ENCODE measurements at regions not wholly inside any gene's neighbourhood (a gene's known extent, or its start where the extent isn't known, plus 50 kb on each side); places are given as distances from the start of the nearest gene placed in this dataset.
"Not testable (repeated sequence)": the region's sequence is repeated elsewhere in the genome, so short reads cannot be mapped to it uniquely, and the experiment has no call there.

DNA sequence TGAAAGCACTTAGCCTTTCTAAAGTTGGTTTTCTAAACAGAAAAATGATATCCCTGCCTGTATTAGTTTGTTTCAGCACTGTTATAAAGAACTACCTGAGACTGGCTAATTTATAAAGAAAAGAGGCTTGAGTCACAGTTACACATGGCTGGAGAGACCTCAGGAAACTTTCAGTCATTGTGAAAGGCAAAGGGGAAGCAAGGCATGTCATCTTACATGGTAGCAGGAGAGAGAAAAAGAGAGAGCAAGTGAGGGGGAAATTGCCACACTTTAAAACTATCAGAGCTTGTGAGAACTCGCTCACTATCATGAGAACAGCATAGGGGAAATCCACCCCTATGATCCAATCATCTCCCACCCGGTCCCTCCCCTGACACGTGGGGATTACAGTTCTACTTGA lies 64.9 kb downstream of the FAM170A start:
- DNase-seq (ENCODE audit: extremely low spot score, insufficient read length, low read depth) (no peak), FAIRE-seq (no peak)

DNA sequence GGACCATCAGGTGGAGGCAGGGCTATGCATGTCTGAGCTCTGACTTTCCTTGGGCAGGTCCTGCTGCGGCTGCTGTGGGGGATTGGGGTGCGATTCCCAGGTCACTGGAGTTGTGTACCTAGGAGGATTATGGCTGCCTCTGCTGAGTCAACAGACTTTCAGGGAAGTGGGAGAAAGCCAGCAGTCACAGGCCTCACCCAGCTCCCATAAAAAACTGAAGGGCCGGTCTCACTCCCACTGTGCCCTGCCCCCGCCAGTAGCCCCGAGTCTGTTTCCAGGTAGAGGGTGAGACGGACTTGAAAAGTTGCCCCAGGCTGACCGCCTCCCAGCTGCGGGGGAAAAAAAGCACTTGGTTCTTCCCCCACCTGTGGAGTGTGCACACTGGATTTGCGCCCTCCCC lies 76.7 kb downstream of the FAM170A start:
- FAIRE-seq, result no peak
- no peak for DNase-seq (ENCODE audit: extremely low spot score, insufficient read length, low read depth)

DNA sequence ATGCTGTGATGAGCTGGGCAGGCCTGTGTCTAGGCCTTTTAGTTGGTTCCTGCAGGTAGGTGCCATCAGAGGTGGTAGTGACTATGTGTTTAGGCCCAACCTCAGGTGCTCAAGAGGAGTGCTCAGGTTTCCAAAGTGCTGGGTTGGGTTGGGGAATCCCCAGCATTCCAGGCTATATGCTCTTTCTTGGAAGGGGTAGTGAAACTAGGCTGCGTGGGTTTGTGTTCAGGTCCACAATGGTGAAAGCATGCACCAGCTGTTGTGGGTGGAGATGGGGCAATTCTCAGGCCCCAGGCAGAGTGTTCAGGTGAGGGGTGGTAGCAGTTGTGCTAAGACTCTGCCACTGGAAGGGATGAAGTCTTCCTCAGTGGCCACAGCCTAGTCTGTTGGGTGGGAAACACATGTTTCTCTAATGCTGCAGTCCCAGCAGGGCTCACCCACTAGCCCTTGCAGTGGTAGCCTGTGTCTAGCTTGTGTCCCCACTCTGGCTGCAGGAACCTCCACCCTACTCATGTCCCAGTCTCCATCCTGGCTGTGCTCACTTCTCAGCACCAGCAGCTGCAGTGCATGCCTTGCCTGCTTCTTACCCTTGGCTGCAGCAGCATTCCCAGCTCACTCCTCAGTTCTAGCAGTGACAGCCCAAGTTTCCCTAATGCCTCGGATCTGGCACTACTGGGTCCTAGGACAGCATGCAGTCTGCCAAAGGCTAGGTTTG lies 78.9 kb downstream of the FAM170A start:
- no peak for FAIRE-seq

DNA sequence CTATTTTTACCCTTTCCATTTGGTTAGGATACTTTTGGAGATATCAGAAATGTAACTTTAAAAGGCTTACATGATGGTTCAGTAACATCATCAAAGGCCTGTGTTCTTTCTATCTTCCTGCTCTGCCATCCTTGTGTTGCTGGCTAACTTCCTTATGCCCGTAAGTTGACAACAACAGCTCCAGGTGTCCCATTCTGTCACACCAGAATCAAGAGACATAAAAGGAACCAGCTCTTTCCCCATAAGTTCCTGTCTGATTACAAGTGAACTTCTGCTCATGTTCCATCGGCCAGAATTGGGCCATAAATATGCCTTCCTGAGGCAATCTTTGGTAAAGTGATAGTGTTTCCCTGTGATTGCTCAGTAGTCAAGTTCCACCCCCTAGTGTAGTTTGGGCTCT lies 92.4 kb downstream of the FAM170A start:
- no peak for FAIRE-seq

More for the DNA sequence above, 78.9 kb downstream of the FAM170A start:
- DNase-seq (ENCODE audit: extremely low spot score, insufficient read length, low read depth), result no peak

DNA sequence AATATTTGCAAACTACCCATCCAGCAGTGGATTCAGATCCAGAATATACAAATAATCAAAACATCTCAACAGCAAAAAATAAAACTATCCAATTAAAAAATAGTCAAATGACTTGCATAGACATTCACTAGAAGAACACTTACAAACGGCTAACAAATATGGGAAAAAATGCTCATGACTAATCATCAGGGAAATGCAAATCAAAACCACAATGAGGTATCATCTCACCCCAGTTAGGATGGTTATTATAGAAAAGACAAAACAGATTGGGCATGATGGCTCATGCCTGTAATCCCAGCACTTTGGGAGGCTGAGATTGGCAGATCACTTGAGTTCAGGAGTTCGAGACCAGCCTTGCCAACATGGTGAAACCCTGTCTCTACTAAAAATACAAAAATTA lies 95.9 kb downstream of the FAM170A start:
- DNase-seq (ENCODE audit: extremely low spot score, insufficient read length, low read depth); FAIRE-seq: not testable (repeated sequence)

More for the DNA sequence above, 92.4 kb downstream of the FAM170A start:
- no peak for DNase-seq (ENCODE audit: extremely low spot score, insufficient read length, low read depth)

DNA sequence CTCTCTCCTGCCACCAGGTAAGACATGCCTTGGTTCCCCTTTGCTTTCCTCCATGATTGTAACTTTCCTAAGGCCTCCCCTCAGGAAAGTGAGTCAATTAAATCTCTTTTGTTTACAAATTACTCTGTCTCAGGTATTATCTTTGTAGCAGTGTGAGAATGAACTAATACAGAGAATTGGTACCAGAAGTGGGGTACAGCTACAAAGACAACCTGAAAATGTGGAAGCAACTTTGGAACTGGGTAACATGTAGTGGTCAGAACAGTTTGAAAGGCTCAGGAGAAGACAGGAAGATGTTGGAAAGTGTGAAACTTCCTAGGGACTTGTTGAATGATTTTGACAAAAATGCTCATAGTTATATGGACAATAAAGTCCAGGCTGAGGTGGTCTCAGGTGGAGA lies 97.2 kb downstream of the FAM170A start:
- DNase-seq (ENCODE audit: extremely low spot score, insufficient read length, low read depth) (no peak), FAIRE-seq (no peak)

DNA sequence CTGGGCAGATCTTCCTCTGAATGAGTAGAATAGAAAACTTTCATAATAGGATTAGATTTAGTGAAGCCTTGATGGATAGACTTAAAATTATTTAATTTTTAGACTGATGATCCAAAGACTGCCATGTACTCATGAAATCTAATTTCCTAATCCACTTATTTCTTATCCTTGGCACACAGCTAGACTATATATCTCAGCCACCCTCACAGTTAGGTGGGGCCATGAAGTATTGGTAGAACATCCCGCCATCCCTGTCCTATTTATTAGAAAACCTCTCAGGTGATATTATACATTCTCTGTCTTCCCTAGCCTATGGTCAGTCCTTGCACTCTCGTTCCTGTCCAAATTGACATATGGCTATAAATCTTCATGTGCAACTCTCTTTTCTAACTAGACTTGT lies 110.9 kb downstream of the FAM170A start:
- FAIRE-seq, result no peak

DNA sequence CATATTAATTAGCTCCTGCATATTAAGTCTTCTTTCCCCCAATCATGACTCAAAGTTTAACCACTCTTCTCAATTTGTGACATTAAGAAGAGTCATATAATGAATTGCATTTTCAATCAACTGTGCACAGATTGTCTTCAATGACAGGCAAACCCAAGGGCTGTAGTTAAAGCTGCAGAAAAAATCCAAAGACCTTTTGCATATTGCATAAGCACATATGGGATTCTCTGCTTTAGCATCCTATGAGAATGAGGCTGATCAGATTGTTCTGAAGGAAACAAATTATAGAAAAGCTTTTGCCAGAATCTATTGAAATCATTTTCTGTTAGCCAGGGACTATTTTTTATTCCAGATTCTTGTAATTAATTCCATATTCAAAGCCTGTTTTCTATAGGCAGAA lies 112.3 kb downstream of the FAM170A start:
- FAIRE-seq (no peak), DNase-seq (ENCODE audit: extremely low spot score, insufficient read length, low read depth) (no peak)

More for the DNA sequence above, 110.9 kb downstream of the FAM170A start:
- DNase-seq (ENCODE audit: extremely low spot score, insufficient read length, low read depth), result no peak

DNA sequence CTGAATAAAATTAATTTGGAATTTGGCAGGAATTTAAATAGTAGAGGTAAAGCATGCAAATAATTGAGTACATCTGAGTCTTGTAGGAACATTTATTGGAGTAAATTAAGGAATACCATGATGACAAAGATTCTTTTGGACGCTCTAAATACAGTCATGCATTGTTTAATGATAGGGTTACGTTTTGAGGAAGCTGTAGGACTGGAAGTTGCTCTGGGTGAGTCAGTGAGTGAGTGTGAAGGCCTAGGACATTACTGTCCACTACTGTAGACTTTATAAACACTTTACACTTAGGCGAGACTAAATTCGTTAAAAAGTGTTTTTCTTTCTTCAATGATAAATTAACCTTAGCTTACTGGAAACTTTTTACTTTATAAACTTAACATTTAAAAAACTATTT lies 113.0 kb downstream of the FAM170A start:
- DNase-seq (ENCODE audit: extremely low spot score, insufficient read length, low read depth) (no peak), FAIRE-seq (no peak)

DNA sequence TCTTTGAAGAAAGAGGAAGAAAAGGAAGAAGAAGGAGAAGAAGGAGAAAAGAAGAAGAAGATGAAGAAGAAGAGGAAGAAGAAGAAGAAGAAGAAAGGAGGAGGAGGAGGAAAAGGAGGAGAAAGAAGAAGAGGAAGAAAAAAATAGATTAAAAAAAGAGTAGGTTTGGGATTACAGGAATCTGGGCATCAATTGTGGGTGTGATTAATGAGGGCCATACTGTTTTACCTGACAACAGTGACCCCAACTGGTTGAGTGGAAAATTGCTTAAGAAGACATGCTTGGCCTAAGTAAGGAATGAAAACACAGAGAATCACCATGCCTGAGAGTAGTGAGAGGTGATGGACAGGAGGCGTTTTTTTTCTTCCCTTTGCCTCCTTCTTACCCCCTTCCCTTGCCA lies 114.6 kb downstream of the FAM170A start:
- FAIRE-seq (peak; percentile 87), DNase-seq (ENCODE audit: extremely low spot score, insufficient read length, low read depth) (peak; percentile 15)

DNA sequence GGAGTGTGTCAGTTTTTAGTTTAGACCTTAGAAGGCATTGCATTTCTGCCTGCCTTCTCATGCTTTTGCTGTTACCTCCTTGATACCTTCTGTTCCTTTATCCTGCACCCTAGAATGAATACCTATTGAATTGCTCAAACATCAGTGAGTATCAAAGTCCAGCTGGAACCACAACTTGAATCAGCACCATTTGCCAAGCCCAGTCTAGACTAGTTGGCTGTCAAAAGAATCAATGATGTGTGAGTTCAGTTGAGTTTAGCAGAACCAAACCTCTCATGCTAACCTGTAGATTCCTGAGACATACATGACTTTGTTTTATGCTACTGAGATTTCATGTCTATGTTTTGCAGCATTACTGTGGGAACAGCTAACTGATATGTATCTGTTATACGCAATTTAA lies 116.6 kb downstream of the FAM170A start:
- DNase-seq (ENCODE audit: extremely low spot score, insufficient read length, low read depth) (no peak), FAIRE-seq (no peak)

DNA sequence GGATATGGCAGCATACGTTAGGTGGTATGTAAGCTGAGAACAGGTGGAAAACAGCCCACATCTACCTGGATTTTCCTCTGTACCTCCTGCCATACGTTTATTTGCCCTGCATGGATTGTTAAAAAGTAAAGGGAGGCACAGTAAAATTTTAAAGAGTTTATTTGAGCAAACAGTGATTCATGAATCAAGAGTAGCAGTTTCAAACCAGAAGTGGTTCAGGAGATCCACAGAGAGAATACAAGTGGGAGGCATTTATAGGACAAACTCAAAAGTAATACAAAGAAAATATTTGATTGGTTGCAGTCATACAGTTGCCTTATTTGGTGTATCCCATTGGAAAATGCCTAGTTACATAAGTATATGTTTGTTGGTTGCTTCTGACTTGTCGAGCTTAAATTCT lies 117.6 kb downstream of the FAM170A start:
- FAIRE-seq, result no peak
- DNase-seq (ENCODE audit: extremely low spot score, insufficient read length, low read depth), result no peak

DNA sequence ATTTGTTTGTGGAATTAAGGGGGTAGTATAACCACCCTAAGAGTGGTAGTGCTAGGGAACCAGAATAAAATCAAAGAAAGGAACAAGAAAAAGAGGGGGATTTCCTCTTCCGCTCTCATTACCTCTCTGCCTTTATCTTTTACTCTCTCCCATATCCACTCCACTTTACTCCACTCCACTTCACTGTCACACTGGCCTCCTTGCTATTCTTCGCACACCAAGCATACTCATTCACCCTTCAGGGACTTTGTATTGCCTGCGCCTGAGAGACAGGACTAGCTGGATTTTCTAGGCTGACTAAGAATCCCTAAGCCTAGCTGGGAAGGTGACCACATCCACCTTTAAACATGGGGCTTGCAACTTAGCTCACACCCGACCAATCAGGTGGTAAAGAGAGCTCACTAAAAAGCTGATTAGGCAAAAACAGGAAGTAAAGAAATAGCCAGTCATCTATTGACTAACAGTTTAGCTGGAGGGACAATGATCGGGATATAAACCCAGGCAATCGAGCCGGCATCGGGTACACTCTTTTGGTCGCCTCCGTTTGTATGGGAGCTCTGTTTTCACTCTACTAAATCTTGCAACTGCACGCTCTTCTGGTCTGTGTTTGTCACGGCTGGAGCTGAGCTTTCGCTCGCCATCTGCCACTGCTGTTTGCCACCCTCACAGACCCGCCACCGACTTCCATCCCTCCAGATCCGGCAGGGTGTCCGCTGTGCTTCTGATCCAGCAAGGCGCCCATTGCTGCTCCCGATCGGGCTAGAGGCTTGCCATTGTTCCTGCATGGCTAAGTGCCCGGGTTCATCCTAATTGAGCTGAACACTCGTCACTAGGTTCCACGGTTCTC lies 121.8 kb downstream of the FAM170A start:
- FAIRE-seq (no peak), DNase-seq (ENCODE audit: extremely low spot score, insufficient read length, low read depth) (no peak)

DNA sequence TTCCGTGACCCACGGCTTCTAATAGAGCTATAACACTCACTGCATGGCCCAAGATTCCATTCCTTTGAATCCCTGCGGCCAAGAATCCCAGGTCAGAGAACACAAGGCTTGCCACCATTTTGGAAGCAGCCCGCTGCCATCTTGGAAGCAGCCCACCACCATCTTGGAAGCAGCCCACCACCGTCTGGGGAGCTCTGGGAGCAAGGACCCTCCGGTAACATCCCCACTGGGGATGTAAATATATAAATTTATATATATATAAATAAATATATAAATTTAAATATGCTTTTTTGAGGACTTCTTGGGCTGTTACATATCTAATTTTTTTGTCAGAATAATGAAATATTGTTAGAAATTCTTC lies 122.4 kb downstream of the FAM170A start:
- FAIRE-seq (no peak), DNase-seq (ENCODE audit: extremely low spot score, insufficient read length, low read depth) (no peak)

DNA sequence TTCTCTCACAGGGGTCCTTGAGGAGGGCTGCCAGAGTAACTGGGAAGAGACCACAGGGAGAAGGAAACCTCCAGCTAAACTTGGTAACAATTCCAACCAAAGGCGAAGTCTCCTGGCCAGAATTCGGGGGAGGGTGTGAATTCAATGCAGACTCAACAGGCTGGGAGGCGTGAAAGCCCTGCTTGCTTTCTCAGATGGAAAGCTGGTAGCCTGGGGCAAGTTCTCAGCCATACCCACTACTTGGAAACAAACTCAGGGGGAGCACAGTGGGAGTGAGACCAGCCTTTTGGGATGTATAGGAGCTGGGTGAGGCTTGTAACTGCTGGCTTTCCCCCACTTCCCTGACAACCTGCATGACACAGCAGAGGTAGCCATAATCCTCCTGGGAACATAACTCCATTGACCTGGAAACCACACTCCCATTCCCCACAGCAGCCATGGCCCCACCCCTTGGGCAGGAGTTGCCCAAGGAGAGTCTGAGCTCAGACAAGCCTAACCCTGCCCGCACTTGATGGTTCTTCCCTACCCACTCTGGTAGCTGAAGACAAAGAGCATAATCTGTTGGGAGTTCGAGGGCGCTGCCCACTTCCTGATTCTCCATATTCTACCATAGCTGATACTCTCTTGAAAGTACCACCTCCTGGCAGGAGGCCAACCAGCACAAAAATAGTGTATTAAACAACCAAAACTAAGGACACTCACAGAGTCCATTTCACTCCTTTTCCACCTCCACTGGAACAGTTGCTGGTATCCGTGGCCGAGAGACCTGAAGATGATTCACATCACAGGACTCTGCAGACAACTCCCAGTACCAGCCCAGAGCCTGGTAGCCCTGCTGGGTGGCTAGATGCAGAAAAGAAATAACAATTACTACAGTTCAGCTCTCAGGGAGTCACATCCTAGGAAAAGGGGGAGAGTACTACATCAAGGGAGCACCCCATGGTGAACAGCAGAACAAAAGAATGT lies 123.8 kb downstream of the FAM170A start:
- DNase-seq (ENCODE audit: extremely low spot score, insufficient read length, low read depth) (no peak), FAIRE-seq (no peak)

DNA sequence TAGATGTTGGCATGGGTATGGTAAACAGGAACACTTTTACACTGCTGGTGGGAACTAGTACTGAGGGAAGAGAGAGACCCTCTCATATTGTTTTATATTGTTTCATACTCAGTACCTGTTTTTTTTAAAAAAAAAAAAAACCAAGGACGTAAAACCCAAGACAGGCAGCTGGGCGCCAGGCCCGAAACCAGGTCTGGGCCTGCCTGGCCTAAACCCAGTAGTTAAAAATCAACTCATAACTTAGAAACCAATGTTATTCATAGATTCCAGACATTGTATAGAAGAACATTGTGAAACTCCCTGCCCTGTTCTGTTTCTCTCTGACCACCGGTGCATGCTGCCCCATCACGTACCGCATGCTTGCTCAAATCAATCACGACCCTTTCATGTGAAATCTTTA lies 125.5 kb downstream of the FAM170A start:
- not testable (repeated sequence) for DNase-seq (ENCODE audit: extremely low spot score, insufficient read length, low read depth); FAIRE-seq

DNA sequence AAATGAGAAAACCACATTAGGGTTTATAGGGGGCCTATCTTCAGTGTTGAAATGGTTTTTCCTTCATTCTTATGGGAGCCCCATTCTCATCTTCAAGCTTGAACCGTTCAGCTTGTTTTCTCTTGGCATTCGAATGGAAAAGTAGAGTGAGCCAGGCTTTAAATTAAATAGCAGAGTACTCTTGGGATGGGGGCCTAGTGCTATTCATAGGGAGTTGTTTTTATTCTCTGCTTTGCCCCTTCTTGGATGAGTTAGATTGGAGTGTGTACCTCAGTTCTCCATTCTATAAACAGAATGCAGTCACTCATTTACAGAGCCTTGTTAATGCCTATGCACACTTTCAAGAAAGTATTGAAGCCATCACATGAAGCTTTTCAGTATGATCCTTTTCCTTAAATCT lies 127.9 kb downstream of the FAM170A start:
- FAIRE-seq, result no peak
- no peak for DNase-seq (ENCODE audit: extremely low spot score, insufficient read length, low read depth)

DNA sequence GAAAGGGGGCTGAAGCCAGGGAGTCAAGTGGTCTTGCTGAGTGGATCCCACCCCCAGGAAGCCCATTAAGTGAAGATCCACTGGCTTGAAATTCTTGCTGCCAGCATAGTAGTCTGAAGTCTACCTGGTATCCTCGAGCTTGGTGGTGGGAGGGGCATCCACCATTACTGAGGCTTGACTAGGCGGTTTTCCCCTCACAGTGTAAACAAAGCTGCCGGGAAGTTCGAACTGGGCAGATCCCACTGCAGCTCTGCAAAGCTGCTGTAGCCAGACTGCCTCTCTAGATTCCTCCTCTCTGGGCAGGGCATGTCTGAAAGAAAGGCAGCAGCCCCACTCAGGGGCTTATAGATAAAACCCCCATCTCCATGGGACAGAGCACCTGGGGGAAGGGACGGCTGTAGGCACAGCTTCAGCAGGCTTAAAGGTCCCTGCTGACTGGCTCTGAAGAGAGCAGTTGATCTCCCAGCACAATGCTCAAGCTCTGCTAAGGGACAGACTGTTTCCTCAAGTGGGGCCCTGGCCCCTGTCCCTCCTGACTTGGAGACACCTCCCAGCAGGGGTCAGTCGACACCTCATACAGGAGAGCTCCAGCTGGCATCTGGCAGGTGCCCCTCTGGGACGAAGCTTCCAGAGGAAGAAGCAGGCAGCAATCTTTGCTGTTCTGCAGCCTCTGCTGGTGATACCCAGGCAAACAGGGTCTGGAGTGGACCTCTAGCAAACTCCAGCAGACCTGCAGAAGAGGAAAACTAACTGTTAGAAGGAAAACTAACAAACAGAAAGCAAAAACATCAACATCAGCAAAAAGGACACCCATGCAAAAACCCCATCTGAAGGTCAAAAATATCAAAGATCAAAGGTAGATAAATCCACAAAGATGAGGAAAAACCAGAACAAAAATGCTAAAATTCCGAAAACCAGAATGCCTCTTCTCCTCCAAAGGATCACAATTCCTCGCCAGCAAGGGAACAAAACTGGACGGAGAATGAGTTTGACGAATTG lies 140.6 kb downstream of the FAM170A start:
- not testable (repeated sequence) for DNase-seq (ENCODE audit: extremely low spot score, insufficient read length, low read depth); FAIRE-seq

DNA sequence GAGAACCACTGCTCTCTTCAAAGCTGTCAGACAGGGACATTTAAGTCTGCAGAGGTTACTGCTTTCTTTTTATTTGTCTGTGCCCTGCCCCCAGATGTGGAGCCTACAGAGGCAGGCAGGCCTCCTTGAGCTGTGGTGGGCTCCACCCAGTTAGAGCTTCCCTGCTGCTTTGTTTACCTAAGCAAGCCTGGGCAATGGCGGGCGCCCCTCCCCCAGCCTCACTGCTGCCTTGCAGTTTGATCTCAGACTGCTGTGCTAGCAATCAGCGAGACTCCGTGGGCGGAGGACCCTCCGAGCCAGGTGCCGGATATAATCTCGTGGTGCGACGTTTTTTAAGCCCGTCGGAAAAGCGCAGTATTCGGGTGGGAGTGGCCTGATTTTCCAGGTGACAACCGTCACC lies 150.8 kb downstream of the FAM170A start:
- DNase-seq (ENCODE audit: extremely low spot score, insufficient read length, low read depth); FAIRE-seq: not testable (repeated sequence)
